IMR-90 (cell line): ENCODE measurements at regions not wholly inside any gene's neighbourhood (a gene's known extent, or its start where the extent isn't known, plus 50 kb on each side); places are given as distances from the start of the nearest gene placed in this dataset.

ENCODE experiments used
- ATAC-seq: fragments of 200-7000 bp; cut with Tn5 transposase; 2 replicates; pipeline ENCODE4 v1.9.1; 2020; ENCODE audit warnings: low read depth, mild to moderate bottlenecking, moderate library complexity
- BruUV-seq: library from RNA; stranded (reverse); fragments of 400-500 nt; replicated peaks from 2 replicates; lab custom pipeline; 2021; lab: Mats Ljungman, UMichigan
- CTCF ChIA-PET: fragments of 300-600 bp; formaldehyde crosslinking; extraction: SDS; loops from one replicate; lab custom pipeline; 2021; ENCODE audit warnings: antibody characterized with exemption; lab: Yijun Ruan, JAX
- POLR2A ChIA-PET: fragments of 300-600 bp; sonication (Branson Sonifier 250); formaldehyde crosslinking; loops from one replicate; lab custom pipeline; 2022; ENCODE audit warnings: antibody characterized with exemption; ENCODE audit not compliant: unreplicated experiment; lab: Charles Lee
- DNase-seq: peaks from one replicate; pipeline ENCODE4 v3.0.0; 2013
- H2AFZ ChIP-seq: replicated peaks from 2 replicates; pipeline ENCODE3; 2013; ENCODE audit warnings: low read length, mild to moderate bottlenecking; ENCODE audit not compliant: poor library complexity
- H2AK5ac ChIP-seq: 2 replicates; pipeline ENCODE4 v1.6.1; 2013; ENCODE audit warnings: low read depth, low read length, inconsistent platforms
- H2AK9ac ChIP-seq: replicated peaks from 2 replicates; pipeline ENCODE3; 2013; ENCODE audit warnings: mild to moderate bottlenecking, low read depth, low read length, moderate library complexity; ENCODE audit not compliant: poor library complexity
- H2BK120ac ChIP-seq: 2 replicates; pipeline ENCODE4 v1.6.1; 2013; ENCODE audit warnings: low read depth, low read length, inconsistent platforms
- H2BK15ac ChIP-seq: 3 replicates; pipeline ENCODE4 v1.6.1; 2013; ENCODE audit warnings: low read depth, low read length, inconsistent platforms
- H2BK20ac ChIP-seq: 2 replicates; pipeline ENCODE4 v1.6.1; 2013; ENCODE audit warnings: low read depth, mild to moderate bottlenecking, inconsistent platforms, low read length, moderate library complexity
- H2BK5ac ChIP-seq: 2 replicates; pipeline ENCODE4 v1.6.1; 2013; ENCODE audit warnings: mild to moderate bottlenecking, low read depth, low read length, inconsistent platforms; ENCODE audit not compliant: poor library complexity, severe bottlenecking
- H3K14ac ChIP-seq: replicated peaks from 2 replicates; pipeline ENCODE4 v1.6.1; 2013; ENCODE audit warnings: low read depth, low read length, inconsistent platforms
- H3K18ac ChIP-seq: 2 replicates; pipeline ENCODE4 v1.6.1; 2013; ENCODE audit warnings: low read depth, low read length, control low read depth
- H3K23ac ChIP-seq: 2 replicates; pipeline ENCODE4 v1.6.1; 2013; ENCODE audit warnings: low read depth, low read length, inconsistent platforms
- H3K27ac ChIP-seq: 2 replicates; pipeline ENCODE4 v1.5.1; 2013; ENCODE audit warnings: mild to moderate bottlenecking, control low read depth, low read length; ENCODE audit not compliant: insufficient read depth
- H3K27me3 ChIP-seq: 2 replicates; pipeline ENCODE4 v1.6.1; 2013; ENCODE audit warnings: low read length; ENCODE audit not compliant: control insufficient read depth, insufficient read depth
- H3K36me3 ChIP-seq: 2 replicates; pipeline ENCODE4 v1.6.1; 2013; ENCODE audit warnings: low read length, mixed read lengths; ENCODE audit not compliant: control insufficient read depth, insufficient read depth
- H3K4ac ChIP-seq: 2 replicates; pipeline ENCODE4 v1.6.1; 2013; ENCODE audit warnings: low read depth, low read length, inconsistent platforms
- H3K4me1 ChIP-seq: 2 replicates; pipeline ENCODE4 v1.6.1; 2013; ENCODE audit warnings: low read length, mixed read lengths; ENCODE audit not compliant: control insufficient read depth, insufficient read depth
- H3K4me2 ChIP-seq: 2 replicates; pipeline ENCODE4 v1.6.1; 2013; ENCODE audit warnings: low read depth, mild to moderate bottlenecking, control low read depth, low read length, moderate library complexity
- H3K4me3 ChIP-seq: 2 replicates; pipeline ENCODE4 v1.5.1; 2013; ENCODE audit warnings: low read depth, mild to moderate bottlenecking, control low read depth, low read length, moderate library complexity; ENCODE audit not compliant: insufficient read depth
- H3K56ac ChIP-seq: 2 replicates; pipeline ENCODE4 v1.6.1; 2013; ENCODE audit warnings: low read length, inconsistent platforms; ENCODE audit not compliant: insufficient read depth; ENCODE audit errors: extremely low read depth
- H3K79me1 ChIP-seq, 2 experiments: 2 replicates each; pipeline ENCODE4 v1.6.1; 2013; ENCODE audit warnings: low read length in 2 of 2, inconsistent platforms in 1 of 2, low read depth in 1 of 2
- H3K9ac ChIP-seq: 2 replicates; pipeline ENCODE4 v1.6.1; 2013; ENCODE audit warnings: low read depth, low read length, control low read depth
- H3K9me1 ChIP-seq: 2 replicates; pipeline ENCODE4 v1.6.1; 2013; ENCODE audit warnings: low read length, inconsistent platforms; ENCODE audit not compliant: insufficient read depth
- H3K9me3 ChIP-seq: 2 replicates; pipeline ENCODE4 v1.6.1; 2013; ENCODE audit warnings: low read length; ENCODE audit not compliant: control insufficient read depth, insufficient read depth
- H4K20me1 ChIP-seq: 2 replicates; pipeline ENCODE4 v1.6.1; 2013; ENCODE audit warnings: low read length, inconsistent platforms; ENCODE audit not compliant: insufficient read depth
- H4K5ac ChIP-seq: 2 replicates; pipeline ENCODE4 v1.6.1; 2013; ENCODE audit warnings: mild to moderate bottlenecking, low read depth, low read length, control low read depth
- H4K8ac ChIP-seq, 2 experiments: 2 replicates each; pipeline ENCODE4 v1.6.1; 2013; ENCODE audit warnings: low read depth in 2 of 2, low read length in 2 of 2, control low read depth in 1 of 2, inconsistent platforms in 1 of 2
- H4K91ac ChIP-seq: 2 replicates; pipeline ENCODE4 v1.6.1; 2013; ENCODE audit warnings: low read depth, low read length, inconsistent platforms; ENCODE audit not compliant: insufficient read depth
- BHLHE40 ChIP-seq: fragments of 150-350 bp; IDR thresholded peaks from 2 replicates; pipeline ENCODE4 v1.6.1; 2016; ENCODE audit warnings: mild to moderate bottlenecking, low read depth, low read length
- CEBPB ChIP-seq: IDR thresholded peaks from 2 replicates; pipeline ENCODE4 v1.6.1; 2012; ENCODE audit warnings: low read depth, low read length, improper control_type of control experiment
- CHD1 ChIP-seq: IDR thresholded peaks from 2 replicates; pipeline ENCODE4 v1.6.1; 2012; ENCODE audit warnings: low read depth, low read length, improper control_type of control experiment
- CTCF ChIP-seq: conservative IDR thresholded peaks from 2 replicates; pipeline ENCODE4 v1.5.1; 2012; ENCODE audit warnings: mild to moderate bottlenecking, low read depth, low read length, improper control_type of control experiment
- ELK1 ChIP-seq: fragments of 150-350 bp; IDR thresholded peaks from 2 replicates; pipeline ENCODE4 v1.6.1; 2016; ENCODE audit warnings: low read depth, mild to moderate bottlenecking, low read length, moderate library complexity, borderline replicate concordance
- MAFK ChIP-seq: IDR thresholded peaks from 2 replicates; pipeline ENCODE4 v1.6.1; 2012; ENCODE audit warnings: low read depth, low read length, improper control_type of control experiment
- MAZ ChIP-seq: IDR thresholded peaks from 2 replicates; pipeline ENCODE4 v1.6.1; 2012; ENCODE audit warnings: low read depth, mild to moderate bottlenecking, low read length, improper control_type of control experiment, moderate library complexity, borderline replicate concordance
- MXI1 ChIP-seq: IDR thresholded peaks from 2 replicates; pipeline ENCODE4 v1.6.1; 2012; ENCODE audit warnings: low read depth, mild to moderate bottlenecking, low read length, moderate library complexity, borderline replicate concordance
- NFE2L2 ChIP-seq: fragments of 150-350 bp; IDR thresholded peaks from 2 replicates; pipeline ENCODE4 v1.6.1; 2016; ENCODE audit warnings: low read depth, mild to moderate bottlenecking, low read length
- RAD21 ChIP-seq: IDR thresholded peaks from 2 replicates; pipeline ENCODE4 v1.6.1; 2012; ENCODE audit warnings: low read length, improper control_type of control experiment
- RCOR1 ChIP-seq: IDR thresholded peaks from 2 replicates; pipeline ENCODE4 v1.6.1; 2012; ENCODE audit warnings: mild to moderate bottlenecking, low read length, improper control_type of control experiment; ENCODE audit not compliant: insufficient replicate concordance
- RFX5 ChIP-seq: IDR thresholded peaks from 2 replicates; pipeline ENCODE4 v1.8.0; 2012; ENCODE audit warnings: low read depth, mild to moderate bottlenecking, low read length, moderate library complexity
- SMC3 ChIP-seq: fragments of 150-350 bp; IDR thresholded peaks from 2 replicates; pipeline ENCODE4 v1.6.1; 2016; ENCODE audit warnings: low read depth, mild to moderate bottlenecking, antibody characterized with exemption, low read length, moderate library complexity
- USF2 ChIP-seq: fragments of 150-350 bp; IDR thresholded peaks from 2 replicates; pipeline ENCODE4 v1.6.1; 2017; ENCODE audit warnings: mild to moderate bottlenecking, antibody characterized with exemption, low read length, low read depth
- WGBS, 2 experiments: methylation state at CpG; one replicate each; pipeline versions ENCODE4 v1.1.5 to v1.1.7; 2013; ENCODE audit warnings: missing lambda C conversion rate in 2 of 2; ENCODE audit not compliant: insufficient read length in 1 of 2; ENCODE audit errors: extremely low coverage in 2 of 2; 5-methylcytosine and 5-hydroxymethylcytosine counted together
- dilution Hi-C: fragments of 300-500 bp; cut with HindIII; formaldehyde crosslinking; loops from one replicate; pipeline ENCODE4 v1.14.3; 2018; ENCODE audit warnings: low sequenced_read_pairs; ENCODE audit not compliant: unreplicated experiment
- in situ Hi-C: fragments of 300-500 bp; cut with MboI; formaldehyde crosslinking; loops from 3 replicates; pipeline ENCODE4 v1.14.3; 2019; ENCODE audit warnings: low sequenced_read_pairs, inconsistent platforms, mixed read lengths
- intact Hi-C: fragments of 100-400 bp; cut with micrococcal nuclease; formaldehyde crosslinking; loops from 2 replicates; pipeline ENCODE4 v1.10.0; 2022

- H2BK15ac ChIP-seq = no peak overlapping the region
- intact Hi-C loops = no loop called here
Measured at GRCh38 chr9:13023498-13023897, 248.7 kb downstream of the LURAP1L start.

More at GRCh38 chr9:13023498-13023897, 248.7 kb downstream of the LURAP1L start:
- Histone ChIP-seq H3K4me3 (no peak overlapping the region), H2BK20ac (no peak overlapping the region), H4K91ac (no peak overlapping the region), H3K27me3 (peaks cover 2% of the 10 kb centered on the region; the same call in 1 of the 2 replicates), H3K23ac (no peak overlapping the region), H2BK120ac (no peak overlapping the region), H3K9ac (no peak overlapping the region), H4K5ac (no peak overlapping the region), H3K14ac (no peak overlapping the region), H3K4me1 (no peaks in the 10 kb centered on the region), H3K18ac (no peak overlapping the region), H3K9me1 (no peaks in the 10 kb centered on the region), H2AK9ac (no peak overlapping the region), H2AFZ (no peak overlapping the region), H3K9me3 (no peaks in the 10 kb centered on the region), H4K20me1 (no peaks in the 10 kb centered on the region), H4K8ac (no peak overlapping the region), H3K27ac (no peak overlapping the region), H3K4me2 (no peak overlapping the region), H3K56ac (no peak overlapping the region), H3K79me1 (no peaks in the 10 kb centered on the region), H2BK5ac (no peak overlapping the region), H3K36me3 (no peaks in the 10 kb centered on the region), H3K4ac (no peak overlapping the region), H2AK5ac (no peak overlapping the region)
- in situ Hi-C loops (no loop called here), dilution Hi-C loops (no loop called here)
- ATAC-seq = no peak
- ChIA-PET POLR2A (no interaction called here), CTCF (no interaction called here)
- TF ChIP-seq CTCF = no peak
- TF ChIP-seq ELK1 = no peak
- TF ChIP-seq MAFK = no peak
- TF ChIP-seq CHD1 = no peak
- TF ChIP-seq BHLHE40 = no peak
- TF ChIP-seq CEBPB = no peak
- TF ChIP-seq MXI1 = no peak
- TF ChIP-seq SMC3 = no peak
- TF ChIP-seq NFE2L2 = no peak
- no peak for TF ChIP-seq USF2
- TF ChIP-seq MAZ = no peak
- no peak for TF ChIP-seq RAD21
- TF ChIP-seq RFX5 = no peak
- no peak for TF ChIP-seq RCOR1
- BruUV-seq = no TSS peak
- peak; percentile 2 for DNase-seq
- no CpG with 5 or more reads among the region's 2 CpGs for whole genome bisulfite sequencing, 2 experiments
